ENCODE measurements at regions not wholly inside any gene's neighbourhood (a gene's known extent, or its start where the extent isn't known, plus 50 kb on each side); places are given as distances from the start of the nearest gene placed in this dataset.

DNA sequence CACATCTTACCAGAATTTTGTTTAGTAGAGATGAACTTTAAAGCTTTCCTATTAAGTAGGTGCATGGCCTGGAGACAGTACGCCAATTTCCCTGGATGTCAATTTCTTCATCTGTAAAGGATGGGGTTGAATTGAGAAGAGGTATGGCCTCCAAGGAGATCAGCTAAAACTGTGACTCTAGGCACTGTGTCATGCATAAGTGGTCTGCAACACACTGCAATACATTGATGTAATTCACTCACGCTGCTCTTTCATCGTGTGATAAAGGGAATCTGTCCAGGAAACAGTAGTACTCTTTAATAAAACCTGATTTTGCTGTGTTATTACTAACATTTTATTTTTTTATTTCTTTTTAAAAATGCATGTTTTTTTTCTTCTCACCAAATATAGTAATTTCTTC is 795.8 kb downstream of the DIAPH3 start:
- ChIA-PET POLR2A (ENCODE audit: low non-redundant PET) (no interaction called here), CTCF (no interaction called here)
- H3K27ac ChIP-seq (ENCODE audit: low read depth, low read length, poor library complexity, severe bottlenecking), result no peak overlapping the region
- TF ChIP-seq EZH2 (IDR thresholded peaks at IDR 0.05; ENCODE audit: borderline replicate concordance, low read depth, low read length, poor library complexity, severe bottlenecking), result no peak
- TF ChIP-seq, protein P1, sequence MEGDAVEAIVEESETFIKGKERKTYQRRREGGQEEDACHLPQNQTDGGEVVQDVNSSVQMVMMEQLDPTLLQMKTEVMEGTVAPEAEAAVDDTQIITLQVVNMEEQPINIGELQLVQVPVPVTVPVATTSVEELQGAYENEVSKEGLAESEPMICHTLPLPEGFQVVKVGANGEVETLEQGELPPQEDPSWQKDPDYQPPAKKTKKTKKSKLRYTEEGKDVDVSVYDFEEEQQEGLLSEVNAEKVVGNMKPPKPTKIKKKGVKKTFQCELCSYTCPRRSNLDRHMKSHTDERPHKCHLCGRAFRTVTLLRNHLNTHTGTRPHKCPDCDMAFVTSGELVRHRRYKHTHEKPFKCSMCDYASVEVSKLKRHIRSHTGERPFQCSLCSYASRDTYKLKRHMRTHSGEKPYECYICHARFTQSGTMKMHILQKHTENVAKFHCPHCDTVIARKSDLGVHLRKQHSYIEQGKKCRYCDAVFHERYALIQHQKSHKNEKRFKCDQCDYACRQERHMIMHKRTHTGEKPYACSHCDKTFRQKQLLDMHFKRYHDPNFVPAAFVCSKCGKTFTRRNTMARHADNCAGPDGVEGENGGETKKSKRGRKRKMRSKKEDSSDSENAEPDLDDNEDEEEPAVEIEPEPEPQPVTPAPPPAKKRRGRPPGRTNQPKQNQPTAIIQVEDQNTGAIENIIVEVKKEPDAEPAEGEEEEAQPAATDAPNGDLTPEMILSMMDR (conservative IDR thresholded peaks at IDR 0.05; ENCODE audit: low read depth, low read length), result no peak
- H3K4me1 ChIP-seq (ENCODE audit: insufficient read depth, low read length, poor library complexity, severe bottlenecking), result no peaks in the 10 kb centered on the region
- intact Hi-C loops (cut with micrococcal nuclease; ENCODE audit: unreplicated experiment), result no loop called here
- no peak for DNase-seq (ENCODE audit: low spot score)
- H3K27me3 ChIP-seq (replicated peaks; ENCODE audit: insufficient read depth, low read depth, low read length, poor library complexity), result no peaks in the 10 kb centered on the region
- H3K9me3 ChIP-seq (ENCODE audit: low read depth, low read length, poor library complexity, severe bottlenecking), result no peaks in the 10 kb centered on the region
- no TSS peak for BruUV-seq (replicated peaks)
- no peak overlapping the region for H3K4me3 ChIP-seq (ENCODE audit: low read depth, low read length, poor library complexity, severe bottlenecking)
- H3K36me3 ChIP-seq (ENCODE audit: insufficient read depth, low read length, poor library complexity, severe bottlenecking), result no peaks in the 10 kb centered on the region

DNA sequence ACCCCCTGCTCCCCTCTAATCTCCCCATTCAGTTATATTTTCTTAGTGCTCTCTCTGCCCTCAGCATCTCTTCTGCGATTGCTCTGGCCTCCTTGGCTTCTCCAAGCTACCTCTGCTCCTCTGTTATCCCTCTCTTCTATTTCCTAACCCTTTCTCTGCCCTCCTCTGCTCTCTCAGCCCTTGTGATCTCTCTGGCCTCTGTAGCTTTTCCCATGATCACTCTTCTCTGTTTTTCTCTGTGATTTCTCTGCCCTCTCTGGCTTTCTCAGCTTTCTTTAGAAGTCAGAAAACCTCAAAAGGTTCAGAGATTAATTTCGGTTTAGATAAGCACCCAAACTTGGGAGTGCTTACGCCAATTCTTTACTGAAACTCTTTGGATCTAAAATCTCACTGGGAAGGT is 795.0 kb downstream of the DIAPH3 start:
- POLR2A ChIA-PET (ENCODE audit: low non-redundant PET), result no interaction called here
- H3K27me3 ChIP-seq (replicated peaks; ENCODE audit: insufficient read depth, low read depth, low read length, poor library complexity), result no peaks in the 10 kb centered on the region
- no TSS peak for BruUV-seq (replicated peaks)
- DNase-seq (ENCODE audit: low spot score), result no peak
- H3K36me3 ChIP-seq (ENCODE audit: insufficient read depth, low read length, poor library complexity, severe bottlenecking), result no peaks in the 10 kb centered on the region
- no peak overlapping the region for H3K4me3 ChIP-seq (ENCODE audit: low read depth, low read length, poor library complexity, severe bottlenecking)
- H3K9me3 ChIP-seq (ENCODE audit: low read depth, low read length, poor library complexity, severe bottlenecking), result no peaks in the 10 kb centered on the region
- no peak overlapping the region for H3K27ac ChIP-seq (ENCODE audit: low read depth, low read length, poor library complexity, severe bottlenecking)
- TF ChIP-seq EZH2 (IDR thresholded peaks at IDR 0.05; ENCODE audit: borderline replicate concordance, low read depth, low read length, poor library complexity, severe bottlenecking), result no peak
- TF ChIP-seq, protein P1 (conservative IDR thresholded peaks at IDR 0.05; ENCODE audit: low read depth, low read length), result no peak
- H3K4me1 ChIP-seq (ENCODE audit: insufficient read depth, low read length, poor library complexity, severe bottlenecking), result no peaks in the 10 kb centered on the region
- CTCF ChIA-PET, result no interaction called here
- intact Hi-C loops (cut with micrococcal nuclease; ENCODE audit: unreplicated experiment), result no loop called here

DNA sequence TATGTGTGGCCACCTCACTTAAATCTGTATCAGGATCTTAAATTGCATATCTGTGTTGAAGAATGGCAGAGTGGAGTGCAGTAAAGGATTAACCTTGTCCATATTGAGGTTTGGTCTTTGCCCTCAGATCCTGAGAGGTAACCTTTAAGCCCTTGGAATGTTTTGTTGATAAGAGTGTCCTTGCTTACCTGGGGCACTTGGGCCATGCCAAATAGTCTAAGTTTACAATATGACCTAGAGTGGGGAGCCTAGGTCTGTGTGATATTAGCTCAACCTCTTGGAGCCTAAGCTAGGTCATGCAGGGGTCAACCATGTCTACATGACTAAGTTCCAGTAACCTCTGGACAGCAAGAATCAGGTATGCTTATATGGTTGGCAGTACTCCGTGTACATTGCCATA is 792.5 kb downstream of the DIAPH3 start:
- intact Hi-C loops (cut with micrococcal nuclease; ENCODE audit: unreplicated experiment), result no loop called here
- Histone ChIP-seq H3K9me3 (ENCODE audit: low read depth, low read length, poor library complexity, severe bottlenecking) (no peaks in the 10 kb centered on the region), H3K27ac (ENCODE audit: low read depth, low read length, poor library complexity, severe bottlenecking) (no peak overlapping the region), H3K27me3 (replicated peaks; ENCODE audit: insufficient read depth, low read depth, low read length, poor library complexity) (no peaks in the 10 kb centered on the region), H3K4me1 (ENCODE audit: insufficient read depth, low read length, poor library complexity, severe bottlenecking) (no peaks in the 10 kb centered on the region), H3K4me3 (ENCODE audit: low read depth, low read length, poor library complexity, severe bottlenecking) (no peak overlapping the region), H3K36me3 (ENCODE audit: insufficient read depth, low read length, poor library complexity, severe bottlenecking) (no peaks in the 10 kb centered on the region)
- DNase-seq (ENCODE audit: low spot score), result no peak
- no TSS peak for BruUV-seq (replicated peaks)
- CTCF ChIA-PET, result no interaction called here
- POLR2A ChIA-PET (ENCODE audit: low non-redundant PET), result no interaction called here
- TF ChIP-seq EZH2 (IDR thresholded peaks at IDR 0.05; ENCODE audit: borderline replicate concordance, low read depth, low read length, poor library complexity, severe bottlenecking), result no peak

DNA sequence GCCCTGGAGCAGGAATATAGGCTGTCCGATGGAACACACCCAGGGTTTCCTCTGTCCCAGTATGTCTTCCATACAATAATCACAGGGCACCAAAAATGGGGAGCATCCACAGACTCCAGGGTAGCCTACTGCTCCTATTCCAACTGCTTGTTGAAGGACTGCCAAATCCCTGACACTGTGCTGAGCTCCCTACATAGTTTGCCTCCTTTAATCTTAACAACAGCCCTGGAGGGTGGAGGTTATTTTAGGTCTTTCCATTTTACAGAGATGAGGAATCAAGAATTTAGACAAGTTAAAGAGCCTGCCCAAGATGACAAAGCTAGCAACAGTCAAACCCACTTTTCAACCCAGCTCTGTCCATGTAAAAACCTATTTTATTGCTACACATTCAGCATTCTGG is 790.4 kb downstream of the DIAPH3 start:
- Histone ChIP-seq H3K27ac (ENCODE audit: low read depth, low read length, poor library complexity, severe bottlenecking) (no peak overlapping the region), H3K27me3 (replicated peaks; ENCODE audit: insufficient read depth, low read depth, low read length, poor library complexity) (no peaks in the 10 kb centered on the region), H3K4me3 (ENCODE audit: low read depth, low read length, poor library complexity, severe bottlenecking) (no peak overlapping the region), H3K4me1 (ENCODE audit: insufficient read depth, low read length, poor library complexity, severe bottlenecking) (no peaks in the 10 kb centered on the region), H3K36me3 (ENCODE audit: insufficient read depth, low read length, poor library complexity, severe bottlenecking) (no peaks in the 10 kb centered on the region), H3K9me3 (ENCODE audit: low read depth, low read length, poor library complexity, severe bottlenecking) (no peaks in the 10 kb centered on the region)
- ChIA-PET POLR2A (ENCODE audit: low non-redundant PET) (no interaction called here), CTCF (no interaction called here)
- intact Hi-C loops (cut with micrococcal nuclease; ENCODE audit: unreplicated experiment), result no loop called here
- no peak for DNase-seq (ENCODE audit: low spot score)
- TF ChIP-seq, protein P1 (conservative IDR thresholded peaks at IDR 0.05; ENCODE audit: low read depth, low read length), result no peak
- TF ChIP-seq EZH2 (IDR thresholded peaks at IDR 0.05; ENCODE audit: borderline replicate concordance, low read depth, low read length, poor library complexity, severe bottlenecking), result no peak
- no TSS peak for BruUV-seq (replicated peaks)

All from A673 (cell line).